ENCODE measurements at regions not wholly inside any gene's neighbourhood (a gene's known extent, or its start where the extent isn't known, plus 50 kb on each side); places are given as distances from the start of the nearest gene placed in this dataset.
A peak's percentile ranks its signal among the peaks of the same experiment; 100 is the strongest.

DNA sequence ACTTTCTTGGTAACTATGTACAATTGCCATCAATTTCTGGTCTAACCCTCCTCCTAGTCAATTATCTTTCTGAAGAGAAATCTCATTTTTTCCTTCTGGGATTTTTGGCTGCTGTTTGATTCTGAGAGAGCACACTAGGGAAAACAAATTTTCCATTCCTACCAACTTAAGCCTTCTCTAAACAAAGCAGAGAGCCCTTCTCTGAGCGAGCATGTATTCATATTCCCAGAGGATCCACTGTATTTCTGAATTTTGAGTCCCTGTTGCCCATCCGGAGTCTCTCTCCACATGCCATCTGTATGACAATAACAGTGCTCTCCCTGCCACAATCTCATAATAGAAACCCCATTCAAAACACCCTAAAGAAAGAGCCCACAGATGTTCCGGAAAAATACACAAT is 78.5 kb downstream of the MAIP1 start:
- intact Hi-C loops (cut with DNase I) = no loop called here
- Histone ChIP-seq H3K4me1 (ENCODE audit: insufficient read depth) (no peaks in the 10 kb centered on the region), H3K27ac (no peak overlapping the region), H3K27me3 (no peaks in the 10 kb centered on the region), H3K4me3 (no peak overlapping the region), H3K36me3 (no peaks in the 10 kb centered on the region), H3K9me3 (no peaks in the 10 kb centered on the region)
- WGBS, 3 donors = 25 to 46% (median 33%) methylated on average over 3 of the region's 3 CpGs
- DNase-seq = no peak
- TF ChIP-seq, protein P1, sequence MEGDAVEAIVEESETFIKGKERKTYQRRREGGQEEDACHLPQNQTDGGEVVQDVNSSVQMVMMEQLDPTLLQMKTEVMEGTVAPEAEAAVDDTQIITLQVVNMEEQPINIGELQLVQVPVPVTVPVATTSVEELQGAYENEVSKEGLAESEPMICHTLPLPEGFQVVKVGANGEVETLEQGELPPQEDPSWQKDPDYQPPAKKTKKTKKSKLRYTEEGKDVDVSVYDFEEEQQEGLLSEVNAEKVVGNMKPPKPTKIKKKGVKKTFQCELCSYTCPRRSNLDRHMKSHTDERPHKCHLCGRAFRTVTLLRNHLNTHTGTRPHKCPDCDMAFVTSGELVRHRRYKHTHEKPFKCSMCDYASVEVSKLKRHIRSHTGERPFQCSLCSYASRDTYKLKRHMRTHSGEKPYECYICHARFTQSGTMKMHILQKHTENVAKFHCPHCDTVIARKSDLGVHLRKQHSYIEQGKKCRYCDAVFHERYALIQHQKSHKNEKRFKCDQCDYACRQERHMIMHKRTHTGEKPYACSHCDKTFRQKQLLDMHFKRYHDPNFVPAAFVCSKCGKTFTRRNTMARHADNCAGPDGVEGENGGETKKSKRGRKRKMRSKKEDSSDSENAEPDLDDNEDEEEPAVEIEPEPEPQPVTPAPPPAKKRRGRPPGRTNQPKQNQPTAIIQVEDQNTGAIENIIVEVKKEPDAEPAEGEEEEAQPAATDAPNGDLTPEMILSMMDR (IDR thresholded peaks at IDR 0.05) = no peak
- TF ChIP-seq EP300 (IDR thresholded peaks at IDR 0.05) (no peak), POLR2A (IDR thresholded peaks at IDR 0.05) (no peak)

DNA sequence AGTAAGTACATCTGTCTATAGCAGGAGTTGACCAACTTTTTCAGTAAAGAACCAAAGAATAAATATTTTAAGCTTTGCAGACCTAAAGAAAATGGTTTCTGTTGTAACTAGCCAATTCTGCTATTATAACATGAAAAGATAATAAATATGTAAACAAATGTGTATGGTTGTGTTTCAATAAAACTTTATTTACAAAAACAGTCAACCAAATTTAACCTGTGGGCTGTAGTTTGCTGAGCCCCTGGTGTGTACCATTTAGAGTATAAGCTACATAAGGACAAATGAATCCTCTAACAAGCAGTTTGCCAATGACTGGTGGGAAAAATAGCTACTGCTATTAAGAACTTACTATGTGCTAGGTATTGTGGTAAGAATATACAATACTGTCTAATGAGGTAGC is 79.4 kb downstream of the MAIP1 start:
- peaks cover 5% of the 10 kb centered on the region for H3K4me1 ChIP-seq (ENCODE audit: insufficient read depth)
- intact Hi-C loops (cut with DNase I) = no loop called here

DNA sequence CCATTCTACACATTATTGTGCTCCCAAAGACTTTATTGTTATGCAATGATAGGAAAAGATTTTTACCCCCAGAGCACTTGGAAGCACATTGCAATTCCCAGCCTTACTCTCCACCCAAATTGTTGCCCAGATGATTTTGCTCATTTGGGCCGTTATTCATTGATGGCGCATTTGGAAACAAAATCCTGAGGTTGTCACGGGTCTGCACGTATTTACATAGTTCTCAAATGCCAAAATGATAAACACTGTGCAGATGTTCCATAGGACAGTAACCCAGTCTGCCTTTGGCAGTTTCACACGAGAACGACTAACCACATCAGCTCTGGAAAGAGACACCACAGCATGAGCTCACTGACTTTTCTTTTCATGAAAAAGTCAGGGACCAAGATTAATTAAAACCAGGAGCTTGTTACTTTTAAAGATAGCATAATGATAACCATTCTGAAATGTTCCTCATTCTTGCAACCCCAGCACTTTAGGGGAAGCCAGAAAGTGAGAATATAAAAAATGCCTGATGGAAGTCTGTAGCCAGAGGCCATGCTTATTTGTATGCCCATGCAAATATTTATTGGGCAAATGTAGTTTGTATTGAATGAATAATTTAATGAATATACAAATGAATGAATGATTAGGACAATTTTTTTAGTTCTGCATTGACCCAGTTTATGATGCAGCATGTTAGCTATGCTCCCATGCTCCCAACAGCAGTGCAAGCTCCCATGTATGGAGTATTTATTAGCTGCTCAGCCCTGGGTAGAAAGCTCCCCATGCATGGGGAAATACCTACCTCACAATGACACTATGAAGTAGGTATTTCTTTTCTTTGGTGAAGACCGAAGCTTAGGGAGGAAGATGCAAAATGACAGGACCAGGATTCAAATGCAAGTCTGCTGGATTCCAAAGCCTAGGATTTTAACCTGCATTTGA is 84.6 kb downstream of the MAIP1 start:
- WGBS, 3 donors = 21 to 28% (median 23%) methylated on average over 7 of the region's 7 CpGs
- intact Hi-C loops (cut with DNase I) = loop anchor here in 1 of 4 donors (10.0 kb wide), 1 partner anchor 65 kb away; no protein-coding TSS in a partner anchor
- Histone ChIP-seq H3K9me3 (no peaks in the 10 kb centered on the region), H3K4me1 (ENCODE audit: insufficient read depth) (peaks cover 7% of the 10 kb centered on the region), H3K27ac (no peak overlapping the region), H3K4me3 (no peak overlapping the region), H3K36me3 (no peaks in the 10 kb centered on the region), H3K27me3 (no peaks in the 10 kb centered on the region)
- DNase-seq = peak in 1 of 5 donors; percentile 37
- TF ChIP-seq EP300 (IDR thresholded peaks at IDR 0.05) = no peak
- TF ChIP-seq, protein P1 (IDR thresholded peaks at IDR 0.05) = no peak
- TF ChIP-seq POLR2A (IDR thresholded peaks at IDR 0.05) = no peak

More for the DNA sequence above, 79.4 kb downstream of the MAIP1 start:
- H3K4me3 ChIP-seq = no peak overlapping the region
- no peak for DNase-seq
- TF ChIP-seq EP300 (IDR thresholded peaks at IDR 0.05) (no peak), POLR2A (IDR thresholded peaks at IDR 0.05) (no peak)
- TF ChIP-seq, protein P1 (IDR thresholded peaks at IDR 0.05) = no peak
- no peak overlapping the region for H3K27ac ChIP-seq
- H3K9me3 ChIP-seq = no peaks in the 10 kb centered on the region
- H3K36me3 ChIP-seq = no peaks in the 10 kb centered on the region
- no peaks in the 10 kb centered on the region for H3K27me3 ChIP-seq

DNA sequence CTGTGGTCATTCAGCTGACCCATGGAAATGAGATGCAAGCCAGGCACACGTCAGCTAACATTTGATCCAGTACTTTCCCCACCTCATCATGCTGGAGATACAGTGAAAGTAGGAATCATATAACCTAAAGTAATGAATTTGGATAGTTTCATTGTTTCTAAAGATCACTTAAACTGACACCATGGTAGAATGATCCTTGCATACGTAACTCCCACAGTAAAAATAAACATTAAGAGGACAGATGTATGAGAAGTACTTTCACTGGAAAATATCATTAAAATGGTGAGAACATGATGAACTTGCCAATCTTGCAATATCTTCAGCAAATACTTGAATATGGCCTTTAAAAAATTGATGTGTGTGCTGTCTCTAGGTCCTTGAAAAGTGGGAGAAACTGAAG is 85.4 kb downstream of the MAIP1 start:
- Histone ChIP-seq H3K9me3 (no peaks in the 10 kb centered on the region), H3K36me3 (no peaks in the 10 kb centered on the region), H3K4me1 (ENCODE audit: insufficient read depth) (peaks cover 7% of the 10 kb centered on the region), H3K27ac (no peak overlapping the region), H3K4me3 (no peak overlapping the region), H3K27me3 (no peaks in the 10 kb centered on the region)
- TF ChIP-seq, protein P1 (IDR thresholded peaks at IDR 0.05) = no peak
- TF ChIP-seq EP300 (IDR thresholded peaks at IDR 0.05) (no peak), POLR2A (IDR thresholded peaks at IDR 0.05) (no peak)
- DNase-seq = no peak
- intact Hi-C loops (cut with DNase I) = loop anchor here in 1 of 4 donors (10.0 kb wide), 1 partner anchor 64 kb away; no protein-coding TSS in a partner anchor
- 91 to 95% (median 94%) methylated on average over 2 of the region's 2 CpGs for WGBS, 3 donors
